H9 (cell line): ENCODE measurements at regions not wholly inside any gene's neighbourhood (a gene's known extent, or its start where the extent isn't known, plus 50 kb on each side); places are given as distances from the start of the nearest gene placed in this dataset.

ENCODE experiments used
- DNase-seq: peaks from one replicate; pipeline ENCODE4 v3.0.0-alpha.2; 2017
- H2AFZ ChIP-seq: one replicate; pipeline ENCODE4 v1.6.1; 2013; ENCODE audit warnings: mild to moderate bottlenecking, low read length, control low read depth, moderate library complexity
- H2AK5ac ChIP-seq: 2 replicates; pipeline ENCODE4 v1.6.1; 2013; ENCODE audit warnings: low read length, control low read depth, mixed read lengths; ENCODE audit not compliant: insufficient read length
- H2BK120ac ChIP-seq: one replicate; pipeline ENCODE4 v1.6.1; 2013; ENCODE audit warnings: low read depth, mild to moderate bottlenecking, low read length, control low read depth, inconsistent platforms; ENCODE audit not compliant: poor library complexity, severe bottlenecking
- H2BK12ac ChIP-seq: 2 replicates; pipeline ENCODE4 v1.6.1; 2013; ENCODE audit warnings: low read length, control low read depth, mixed read lengths, low read depth; ENCODE audit not compliant: insufficient read length
- H2BK15ac ChIP-seq: 2 replicates; pipeline ENCODE4 v1.6.1; 2013; ENCODE audit warnings: low read depth, low read length, control low read depth
- H2BK20ac ChIP-seq: one replicate; pipeline ENCODE4 v1.6.1; 2013; ENCODE audit warnings: low read depth, mild to moderate bottlenecking, low read length, control low read depth, inconsistent platforms; ENCODE audit not compliant: poor library complexity, severe bottlenecking
- H2BK5ac ChIP-seq: 2 replicates; pipeline ENCODE4 v1.6.1; 2013; ENCODE audit warnings: low read length, control low read depth, mixed read lengths; ENCODE audit not compliant: insufficient read length
- H3K14ac ChIP-seq: 2 replicates; pipeline ENCODE4 v1.6.1; 2013; ENCODE audit warnings: low read length, control low read depth; ENCODE audit not compliant: insufficient read depth
- H3K18ac ChIP-seq: 2 replicates; pipeline ENCODE4 v1.6.1; 2013; ENCODE audit warnings: low read depth, mild to moderate bottlenecking, mixed read lengths, low read length, control low read depth; ENCODE audit not compliant: insufficient read length
- H3K23ac ChIP-seq: 2 replicates; pipeline ENCODE4 v1.6.1; 2013; ENCODE audit warnings: low read length, control low read depth, mixed read lengths, low read depth; ENCODE audit not compliant: insufficient read length
- H3K23me2 ChIP-seq: 2 replicates; pipeline ENCODE4 v1.6.1; 2013; ENCODE audit warnings: low read depth, mild to moderate bottlenecking, mixed read lengths, low read length, control low read depth; ENCODE audit not compliant: insufficient read length, poor library complexity, severe bottlenecking
- H3K27ac ChIP-seq: 2 replicates; pipeline ENCODE4 v1.5.1; 2013; ENCODE audit warnings: low read length, control low read depth, mixed read lengths, low read depth; ENCODE audit not compliant: insufficient read length
- H3K27me3 ChIP-seq: 2 replicates; pipeline ENCODE4 v1.6.1; 2013; ENCODE audit warnings: low read length, control low read depth, inconsistent platforms; ENCODE audit not compliant: insufficient read depth
- H3K4ac ChIP-seq: 2 replicates; pipeline ENCODE4 v1.6.1; 2013; ENCODE audit warnings: low read depth, mild to moderate bottlenecking, control low read depth, inconsistent platforms, low read length, moderate library complexity
- H3K4me1 ChIP-seq: 2 replicates; pipeline ENCODE4 v1.6.1; 2013; ENCODE audit warnings: low read length, control low read depth, inconsistent platforms; ENCODE audit not compliant: insufficient read depth
- H3K4me2 ChIP-seq: 2 replicates; pipeline ENCODE4 v1.6.1; 2013; ENCODE audit warnings: low read length, control low read depth, mixed read lengths; ENCODE audit not compliant: insufficient read length, insufficient read depth
- H3K56ac ChIP-seq: 2 replicates; pipeline ENCODE4 v1.6.1; 2013; ENCODE audit warnings: low read depth, mild to moderate bottlenecking, mixed read lengths, low read length, control low read depth; ENCODE audit not compliant: insufficient read length
- H3K79me1 ChIP-seq: 2 replicates; pipeline ENCODE4 v1.6.1; 2013; ENCODE audit warnings: low read depth, mild to moderate bottlenecking, moderate library complexity, low read length, control low read depth, inconsistent platforms; ENCODE audit not compliant: insufficient read depth, poor library complexity, severe bottlenecking
- H3K79me2 ChIP-seq: 2 replicates; pipeline ENCODE4 v1.6.1; 2013; ENCODE audit warnings: low read length, control low read depth, inconsistent platforms; ENCODE audit not compliant: insufficient read depth
- H3K9ac ChIP-seq: 2 replicates; pipeline ENCODE4 v1.6.1; 2013; ENCODE audit warnings: low read length, control low read depth, mixed read lengths; ENCODE audit not compliant: insufficient read length; ENCODE audit errors: extremely low read depth
- H3K9me3 ChIP-seq: one replicate; pipeline ENCODE4 v1.6.1; 2013; ENCODE audit warnings: low read depth, low read length, inconsistent platforms; ENCODE audit not compliant: control insufficient read depth
- H3T11ph ChIP-seq: one replicate; pipeline ENCODE4 v1.6.1; 2013; ENCODE audit warnings: mild to moderate bottlenecking, low read length, control low read depth, inconsistent platforms
- H4K20me1 ChIP-seq: one replicate; pipeline ENCODE4 v1.6.1; 2013; ENCODE audit not compliant: control insufficient read depth, insufficient read length, insufficient read depth
- H4K5ac ChIP-seq: 2 replicates; pipeline ENCODE4 v1.6.1; 2013; ENCODE audit warnings: low read depth, mild to moderate bottlenecking, mixed read lengths, low read length, control low read depth; ENCODE audit not compliant: insufficient read length
- H4K8ac ChIP-seq: replicated peaks from 2 replicates; pipeline ENCODE4 v1.6.1; 2013; ENCODE audit warnings: low read length, control low read depth, mixed read lengths, low read depth; ENCODE audit not compliant: insufficient read length
- H4K91ac ChIP-seq: 2 replicates; pipeline ENCODE4 v1.6.1; 2013; ENCODE audit warnings: low read depth, mild to moderate bottlenecking, moderate library complexity, mixed read lengths, low read length, control low read depth; ENCODE audit not compliant: insufficient read length
- H3K27ac Mint-ChIP-seq, 3 experiments: 2 replicates in 2 of 3; 3 replicates in 1 of 3; pipeline ENCODE4 v1.8.0; 2020 to 2021; ENCODE audit warnings: mixed read lengths in 3 of 3, mild to moderate bottlenecking in 1 of 3, moderate library complexity in 1 of 3
- H3K27me3 Mint-ChIP-seq: 2 replicates; pipeline ENCODE4 v1.8.0; 2021; ENCODE audit warnings: low read depth, mild to moderate bottlenecking, moderate library complexity, mixed read lengths
- H3K36me3 Mint-ChIP-seq, 3 experiments: 2 replicates in 2 of 3; 3 replicates in 1 of 3; pipeline ENCODE4 v1.8.0; 2020 to 2021; ENCODE audit warnings: low read depth in 3 of 3, mixed read lengths in 3 of 3; ENCODE audit not compliant: insufficient read depth in 1 of 3
- H3K4me1 Mint-ChIP-seq, 2 experiments: 2 replicates each; pipeline ENCODE4 v1.8.0; 2020; ENCODE audit warnings: mixed read lengths in 2 of 2
- H3K4me3 Mint-ChIP-seq, 2 experiments: 2 replicates in 1 of 2; 3 replicates in 1 of 2; pipeline ENCODE4 v1.8.0; 2020 to 2021; ENCODE audit warnings: mild to moderate bottlenecking in 2 of 2, mixed read lengths in 2 of 2, moderate library complexity in 1 of 2
- H3K9me3 Mint-ChIP-seq, 2 experiments: 2 replicates in 1 of 2; 3 replicates in 1 of 2; pipeline ENCODE4 v1.8.0; 2020; ENCODE audit warnings: mild to moderate bottlenecking in 2 of 2, mixed read lengths in 2 of 2, moderate library complexity in 1 of 2
- WGBS: extraction: QIAGEN DNeasy Blood & Tissue Kit; methylation state at CpG from one replicate; pipeline ENCODE4 v1.1.7; 2013; ENCODE audit warnings: missing lambda C conversion rate, low lambda C conversion rate, mixed read lengths; ENCODE audit not compliant: insufficient read length; ENCODE audit errors: extremely low coverage; 5-methylcytosine and 5-hydroxymethylcytosine counted together
- TF ChIP-seq, protein P1 (sequence below): fragments of 200-600 bp; sonication (generic); conservative IDR thresholded peaks from 3 replicates; pipeline ENCODE4 v1.8.0; 2021; ENCODE audit warnings: antibody characterized with exemption, mild to moderate bottlenecking

DNA sequence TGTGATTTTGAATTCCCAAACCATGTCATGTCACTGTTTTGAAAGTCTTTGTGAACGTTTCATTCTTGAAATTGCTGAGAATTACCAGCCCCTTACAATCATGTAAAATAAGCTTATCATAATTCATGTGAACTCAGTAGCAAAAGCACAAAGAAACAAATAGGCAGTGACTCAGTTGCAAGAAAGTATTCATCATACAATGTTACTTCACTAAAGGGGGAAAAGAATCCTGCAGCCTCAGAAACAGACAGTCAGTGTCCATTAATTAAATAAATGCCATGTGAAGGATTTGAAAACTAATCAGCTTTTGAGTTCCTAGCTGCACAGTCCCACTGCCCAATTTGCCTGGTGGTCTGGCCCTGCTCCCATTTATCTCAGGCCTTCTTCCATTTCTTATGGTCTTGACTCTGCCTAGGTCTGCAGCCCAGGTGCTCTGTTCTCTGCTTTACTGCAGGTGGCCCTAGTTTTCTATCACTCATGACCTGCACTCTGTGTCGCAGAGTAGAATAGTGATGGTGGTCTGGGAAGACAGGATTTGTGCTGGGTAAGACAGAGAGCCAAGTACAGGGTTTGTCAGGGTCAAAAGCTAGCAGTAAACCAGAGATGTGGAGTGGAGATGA, 99.7 kb downstream of the PLCE1 start:
- no peaks in the 10 kb centered on the region for H3K23me2 ChIP-seq
- H2BK120ac ChIP-seq = no peak overlapping the region
- peaks cover 7% of the 10 kb centered on the region for H3K27me3 Mint-ChIP-seq
- H2AK5ac ChIP-seq = no peak overlapping the region
- H3K9me3 Mint-ChIP-seq = no peaks in the 10 kb centered on the region
- no peaks in the 10 kb centered on the region for H3K4me1 ChIP-seq
- no peak overlapping the region for H2BK20ac ChIP-seq
- TF ChIP-seq, protein P1, sequence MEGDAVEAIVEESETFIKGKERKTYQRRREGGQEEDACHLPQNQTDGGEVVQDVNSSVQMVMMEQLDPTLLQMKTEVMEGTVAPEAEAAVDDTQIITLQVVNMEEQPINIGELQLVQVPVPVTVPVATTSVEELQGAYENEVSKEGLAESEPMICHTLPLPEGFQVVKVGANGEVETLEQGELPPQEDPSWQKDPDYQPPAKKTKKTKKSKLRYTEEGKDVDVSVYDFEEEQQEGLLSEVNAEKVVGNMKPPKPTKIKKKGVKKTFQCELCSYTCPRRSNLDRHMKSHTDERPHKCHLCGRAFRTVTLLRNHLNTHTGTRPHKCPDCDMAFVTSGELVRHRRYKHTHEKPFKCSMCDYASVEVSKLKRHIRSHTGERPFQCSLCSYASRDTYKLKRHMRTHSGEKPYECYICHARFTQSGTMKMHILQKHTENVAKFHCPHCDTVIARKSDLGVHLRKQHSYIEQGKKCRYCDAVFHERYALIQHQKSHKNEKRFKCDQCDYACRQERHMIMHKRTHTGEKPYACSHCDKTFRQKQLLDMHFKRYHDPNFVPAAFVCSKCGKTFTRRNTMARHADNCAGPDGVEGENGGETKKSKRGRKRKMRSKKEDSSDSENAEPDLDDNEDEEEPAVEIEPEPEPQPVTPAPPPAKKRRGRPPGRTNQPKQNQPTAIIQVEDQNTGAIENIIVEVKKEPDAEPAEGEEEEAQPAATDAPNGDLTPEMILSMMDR = no peak
- H3K79me1 ChIP-seq = no peaks in the 10 kb centered on the region
- no peak overlapping the region for H3K4me3 Mint-ChIP-seq
- no peak overlapping the region for H2BK12ac ChIP-seq
- no peak overlapping the region for H3K14ac ChIP-seq
- H3K56ac ChIP-seq = no peak overlapping the region
- H3K18ac ChIP-seq = no peak overlapping the region
- WGBS = no CpG with 5 or more reads among the region's 2 CpGs
- H3K9ac ChIP-seq = no peak overlapping the region
- H3K4ac ChIP-seq = no peak overlapping the region
- H4K8ac ChIP-seq = no peak overlapping the region
- no peak overlapping the region for H3K23ac ChIP-seq
- no peaks in the 10 kb centered on the region for H3K36me3 Mint-ChIP-seq
- no peak overlapping the region for H2BK15ac ChIP-seq
- H4K5ac ChIP-seq = no peak overlapping the region
- H3K4me1 Mint-ChIP-seq = peaks cover 6 to 15% of the 10 kb centered on the region in 2 experiments
- H3K79me2 ChIP-seq = no peaks in the 10 kb centered on the region
- no peaks in the 10 kb centered on the region for H4K20me1 ChIP-seq
- H3K27ac Mint-ChIP-seq = no peak overlapping the region
- H3K27ac ChIP-seq = no peak overlapping the region
- no peaks in the 10 kb centered on the region for H3K9me3 ChIP-seq
- DNase-seq = no peak
- no peak overlapping the region for H2AFZ ChIP-seq
- H4K91ac ChIP-seq = no peak overlapping the region
- H3K27me3 ChIP-seq = no peaks in the 10 kb centered on the region
- H3T11ph ChIP-seq = no peak overlapping the region
- no peak overlapping the region for H3K4me2 ChIP-seq
- H2BK5ac ChIP-seq = no peak overlapping the region
